ENCODE measurements at regions not wholly inside any gene's neighbourhood (a gene's known extent, or its start where the extent isn't known, plus 50 kb on each side); places are given as distances from the start of the nearest gene placed in this dataset.

DNA sequence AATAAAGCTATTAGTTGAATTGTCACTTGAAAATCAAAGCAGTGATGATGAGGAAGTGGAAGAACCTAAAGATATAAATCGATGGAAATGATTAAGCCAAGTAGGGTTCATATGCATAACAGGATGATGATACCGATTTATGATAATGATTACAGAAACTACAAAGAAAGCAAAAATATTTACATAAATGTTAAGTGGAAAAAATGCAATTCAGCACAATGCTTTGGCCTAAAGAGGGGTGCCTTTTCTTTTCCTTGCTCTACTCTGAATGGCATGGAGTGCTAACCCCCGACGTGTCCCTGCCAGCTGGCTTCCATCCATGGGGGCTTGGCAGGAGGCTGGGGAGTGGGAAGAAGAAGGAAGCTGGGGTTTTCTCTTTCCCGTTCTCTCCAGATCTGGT lies 240.3 kb downstream of the GATA3 start:
- Mint-ChIP-seq H3K27ac (no peak overlapping the region), H3K9me3 (peaks cover 5% of the 10 kb centered on the region), H3K27me3 (no peaks in the 10 kb centered on the region), H3K36me3 (ENCODE audit: low read depth) (no peaks in the 10 kb centered on the region), H3K4me3 (no peak overlapping the region), H3K4me1 (peaks cover 6% of the 10 kb centered on the region)
- ATAC-seq (replicated peaks) = no peak

GRCh38 chr10:8295311-8295710 lies 240.8 kb downstream of the GATA3 start:
- ATAC-seq (replicated peaks) = no peak
- Mint-ChIP-seq H3K27me3 (no peaks in the 10 kb centered on the region), H3K36me3 (ENCODE audit: low read depth) (no peaks in the 10 kb centered on the region), H3K4me1 (peaks cover 6% of the 10 kb centered on the region), H3K27ac (no peak overlapping the region), H3K9me3 (peaks cover 5% of the 10 kb centered on the region), H3K4me3 (no peak overlapping the region)

GRCh38 chr10:8296090-8296733 lies 241.7 kb downstream of the GATA3 start:
- no peak for ATAC-seq (replicated peaks)
- peaks cover 5% of the 10 kb centered on the region for H3K9me3 Mint-ChIP-seq
- H3K36me3 Mint-ChIP-seq (ENCODE audit: low read depth) = no peaks in the 10 kb centered on the region
- H3K4me3 Mint-ChIP-seq = no peak overlapping the region
- H3K27me3 Mint-ChIP-seq = no peaks in the 10 kb centered on the region
- H3K4me1 Mint-ChIP-seq = peaks cover 6% of the 10 kb centered on the region
- H3K27ac Mint-ChIP-seq = no peak overlapping the region

DNA sequence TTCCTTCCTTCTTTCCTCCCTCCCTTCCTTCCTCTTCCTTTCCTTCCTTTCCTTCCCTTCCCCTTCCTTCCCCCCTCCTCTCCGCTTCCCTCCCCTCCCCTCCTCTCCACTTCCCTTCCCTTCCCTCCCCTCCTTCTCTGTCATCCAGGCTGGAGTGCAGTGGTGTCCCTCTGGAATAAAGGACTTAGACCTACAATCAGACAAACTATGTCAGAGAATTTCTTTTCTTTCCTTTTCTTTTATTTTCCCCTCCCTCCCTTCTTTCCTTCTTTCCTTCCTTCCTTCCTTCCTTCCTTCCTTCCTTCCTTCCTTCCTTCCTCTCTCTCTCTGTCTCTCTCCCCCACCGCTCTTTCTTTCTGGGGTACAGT lies 242.2 kb downstream of the GATA3 start:
- Mint-ChIP-seq H3K27me3 (no peaks in the 10 kb centered on the region), H3K4me1 (peaks cover 6% of the 10 kb centered on the region), H3K27ac (no peak overlapping the region), H3K9me3 (peaks cover 5% of the 10 kb centered on the region), H3K36me3 (ENCODE audit: low read depth) (no peaks in the 10 kb centered on the region), H3K4me3 (no peak overlapping the region)
- no peak for ATAC-seq (replicated peaks)

DNA sequence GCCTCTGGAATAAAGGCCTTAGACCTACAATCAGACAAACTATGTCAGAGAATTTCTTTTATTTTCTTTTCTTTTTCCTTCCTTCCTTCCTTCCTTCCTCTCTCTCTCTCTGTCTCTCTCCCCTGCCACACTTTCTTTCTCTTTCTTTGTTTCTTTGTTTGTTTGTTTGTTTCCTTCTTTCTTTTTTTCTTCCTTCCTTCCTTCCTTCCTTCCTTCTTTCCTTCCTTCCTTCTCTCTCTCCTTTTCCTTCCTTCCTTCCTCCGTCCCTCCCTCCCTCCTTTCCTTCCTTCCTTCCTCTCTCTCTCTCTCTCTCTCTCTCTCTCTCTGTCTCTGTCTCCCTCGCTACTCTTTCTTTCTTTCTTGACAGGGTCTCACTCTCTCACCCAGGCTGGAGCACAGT lies 242.6 kb downstream of the GATA3 start:
- Mint-ChIP-seq H3K4me1 (peaks cover 6% of the 10 kb centered on the region), H3K27ac (no peak overlapping the region)

DNA sequence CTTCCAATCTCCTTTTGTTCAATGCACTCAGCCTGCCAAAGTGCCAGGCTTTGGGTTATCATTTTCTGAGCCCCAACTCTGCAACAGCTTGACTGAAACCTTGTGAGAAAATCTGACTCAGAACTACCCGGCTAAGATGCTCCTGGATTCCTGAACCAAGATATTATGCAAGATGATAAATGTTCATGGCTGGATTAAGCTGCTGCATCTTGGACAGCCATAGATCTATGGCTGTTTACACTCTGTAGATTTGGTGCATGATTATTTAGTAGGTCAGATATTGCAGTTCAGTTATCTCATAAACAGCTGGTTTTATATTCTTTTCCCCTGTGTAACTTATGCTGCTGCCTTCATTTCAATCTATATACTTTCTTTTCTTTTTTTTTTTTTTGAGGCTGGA lies 243.5 kb downstream of the GATA3 start:
- ATAC-seq (replicated peaks) = no peak
- Mint-ChIP-seq H3K4me3 (no peak overlapping the region), H3K4me1 (peaks cover 8% of the 10 kb centered on the region), H3K27me3 (no peaks in the 10 kb centered on the region), H3K36me3 (ENCODE audit: low read depth) (no peaks in the 10 kb centered on the region), H3K27ac (no peak overlapping the region), H3K9me3 (peaks cover 5% of the 10 kb centered on the region)

More for the DNA sequence above, 242.6 kb downstream of the GATA3 start:
- H3K4me3 Mint-ChIP-seq = no peak overlapping the region
- H3K27me3 Mint-ChIP-seq = no peaks in the 10 kb centered on the region
- H3K9me3 Mint-ChIP-seq = peaks cover 5% of the 10 kb centered on the region
- no peaks in the 10 kb centered on the region for H3K36me3 Mint-ChIP-seq (ENCODE audit: low read depth)
- no peak for ATAC-seq (replicated peaks)

DNA sequence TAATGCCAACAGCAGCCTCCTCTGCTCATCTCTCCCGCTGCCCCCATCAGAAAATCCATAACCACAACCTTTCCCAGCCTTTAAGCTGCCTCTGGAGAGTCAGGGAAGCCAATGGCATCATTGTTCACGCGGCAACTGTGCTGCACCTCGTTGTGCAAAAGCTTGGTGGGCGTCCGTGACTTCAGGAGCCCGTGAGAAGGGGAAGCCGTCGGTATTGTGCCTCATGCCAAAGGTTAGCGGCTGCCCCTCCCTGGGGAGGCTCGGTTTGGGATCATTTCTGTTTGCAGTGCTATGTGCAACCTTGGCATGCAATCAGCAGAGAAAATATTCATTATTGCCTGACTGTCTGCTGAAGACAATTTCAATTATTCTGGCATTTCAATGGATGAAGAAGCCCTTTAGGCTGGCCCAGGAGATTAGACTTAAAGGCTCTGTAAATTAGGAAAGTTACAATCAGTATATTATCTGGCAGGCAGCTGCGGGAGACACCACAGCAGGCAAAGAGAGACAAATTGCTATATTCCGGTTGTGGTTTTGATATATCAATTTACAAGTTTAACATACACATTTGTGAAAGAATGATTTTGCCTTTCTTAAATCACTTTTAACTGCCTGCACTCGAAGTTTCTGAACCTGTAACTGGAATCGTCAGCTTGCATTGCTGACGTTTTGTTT lies 244.5 kb downstream of the GATA3 start:
- H3K4me1 Mint-ChIP-seq = peaks cover 15% of the 10 kb centered on the region
- H3K36me3 Mint-ChIP-seq (ENCODE audit: low read depth) = no peaks in the 10 kb centered on the region
- ATAC-seq (replicated peaks) = no peak
- no peak overlapping the region for H3K27ac Mint-ChIP-seq
- H3K4me3 Mint-ChIP-seq = no peak overlapping the region
- H3K27me3 Mint-ChIP-seq = no peaks in the 10 kb centered on the region
- peaks cover 5% of the 10 kb centered on the region for H3K9me3 Mint-ChIP-seq

GRCh38 chr10:8300925-8301324 lies 246.4 kb downstream of the GATA3 start:
- H3K36me3 Mint-ChIP-seq (ENCODE audit: low read depth) = no peaks in the 10 kb centered on the region
- peaks cover 9% of the 10 kb centered on the region for H3K4me1 Mint-ChIP-seq
- H3K27me3 Mint-ChIP-seq = no peaks in the 10 kb centered on the region
- no peak overlapping the region for H3K4me3 Mint-ChIP-seq
- no peak overlapping the region for H3K27ac Mint-ChIP-seq
- no peak for ATAC-seq (replicated peaks)
- H3K9me3 Mint-ChIP-seq = no peaks in the 10 kb centered on the region

DNA sequence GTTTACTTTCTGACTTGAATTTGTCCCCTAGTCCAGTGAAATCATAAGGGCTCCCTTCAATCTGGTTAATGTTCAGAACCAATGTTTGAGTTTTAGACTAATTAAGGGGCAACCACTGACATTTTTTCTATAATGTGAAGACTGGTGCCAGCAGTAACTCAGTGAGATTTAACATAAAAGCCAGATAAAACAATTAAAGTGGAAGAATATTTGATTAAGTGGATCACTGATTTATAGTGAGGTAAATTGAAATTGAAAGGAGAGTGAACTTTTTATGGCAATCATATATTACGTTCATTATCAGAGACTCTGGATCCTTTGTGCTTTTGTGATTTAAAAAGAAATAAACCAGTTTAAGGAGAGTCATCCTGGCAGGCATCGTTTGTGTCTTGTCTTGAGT lies 246.8 kb downstream of the GATA3 start:
- ATAC-seq (replicated peaks) = no peak
- Mint-ChIP-seq H3K4me3 (no peak overlapping the region), H3K36me3 (ENCODE audit: low read depth) (no peaks in the 10 kb centered on the region), H3K27ac (no peak overlapping the region), H3K27me3 (no peaks in the 10 kb centered on the region), H3K4me1 (peaks cover 9% of the 10 kb centered on the region), H3K9me3 (no peaks in the 10 kb centered on the region)

GRCh38 chr10:8301831-8302230 lies 247.3 kb downstream of the GATA3 start:
- H3K4me3 Mint-ChIP-seq = no peak overlapping the region
- no peaks in the 10 kb centered on the region for H3K9me3 Mint-ChIP-seq

GRCh38 chr10:8302565-8302964 lies 248.1 kb downstream of the GATA3 start:
- Mint-ChIP-seq H3K27ac (no peak overlapping the region), H3K4me1 (peaks cover 17% of the 10 kb centered on the region), H3K36me3 (ENCODE audit: low read depth) (no peaks in the 10 kb centered on the region), H3K27me3 (no peaks in the 10 kb centered on the region), H3K9me3 (no peaks in the 10 kb centered on the region), H3K4me3 (no peak overlapping the region)
- ATAC-seq (replicated peaks) = no peak

More at GRCh38 chr10:8301831-8302230, 247.3 kb downstream of the GATA3 start:
- H3K27ac Mint-ChIP-seq = no peak overlapping the region
- no peaks in the 10 kb centered on the region for H3K36me3 Mint-ChIP-seq (ENCODE audit: low read depth)
- ATAC-seq (replicated peaks) = no peak
- H3K4me1 Mint-ChIP-seq = peaks cover 9% of the 10 kb centered on the region
- no peaks in the 10 kb centered on the region for H3K27me3 Mint-ChIP-seq

- no peak for ATAC-seq (replicated peaks)
- Mint-ChIP-seq H3K4me3 (no peak overlapping the region), H3K27ac (no peak overlapping the region), H3K27me3 (no peaks in the 10 kb centered on the region), H3K4me1 (peaks cover 18% of the 10 kb centered on the region), H3K9me3 (no peaks in the 10 kb centered on the region), H3K36me3 (ENCODE audit: low read depth) (no peaks in the 10 kb centered on the region)
These were observed 250.4 kb downstream of the GATA3 start for GRCh38 chr10:8304861-8305260.

- no peaks in the 10 kb centered on the region for H3K27me3 Mint-ChIP-seq
- H3K4me3 Mint-ChIP-seq = no peak overlapping the region
- no peaks in the 10 kb centered on the region for H3K9me3 Mint-ChIP-seq
- no peak for ATAC-seq (replicated peaks)
- no peaks in the 10 kb centered on the region for H3K36me3 Mint-ChIP-seq (ENCODE audit: low read depth)
- H3K27ac Mint-ChIP-seq = no peak overlapping the region
- peaks cover 18% of the 10 kb centered on the region for H3K4me1 Mint-ChIP-seq
These were observed 251.6 kb downstream of the GATA3 start for GRCh38 chr10:8305876-8306652.

- peak; percentile 62 for ATAC-seq (replicated peaks)
- no peaks in the 10 kb centered on the region for H3K9me3 Mint-ChIP-seq
- peaks cover 20% of the 10 kb centered on the region for H3K4me1 Mint-ChIP-seq
- no peaks in the 10 kb centered on the region for H3K36me3 Mint-ChIP-seq (ENCODE audit: low read depth)
- peak overlapping the region; percentile 8 for H3K4me3 Mint-ChIP-seq
- no peak overlapping the region for H3K27ac Mint-ChIP-seq
- no peaks in the 10 kb centered on the region for H3K27me3 Mint-ChIP-seq
These were observed 252.3 kb downstream of the GATA3 start for GRCh38 chr10:8306685-8307364.

All from activated T-helper 17 cell treated with anti-CD3 and anti-CD28 coated beads, Interleukin-2, amount 50 U/mL, for 72 hours (primary cell).